C4-2B (cell line): ENCODE measurements at regions not wholly inside any gene's neighbourhood (a gene's known extent, or its start where the extent isn't known, plus 50 kb on each side); places are given as distances from the start of the nearest gene placed in this dataset.

Experiments used
- ZFX ChIP-seq: fragments of 450-650 bp; IDR thresholded peaks from 2 replicates; pipeline ENCODE4 v1.6.1; 2017
- TF ChIP-seq, protein P1 (sequence below): fragments of 450-650 bp; conservative IDR thresholded peaks from 2 replicates; pipeline ENCODE4 v1.5.1; 2017; ENCODE audit warnings: mild to moderate bottlenecking

DNA sequence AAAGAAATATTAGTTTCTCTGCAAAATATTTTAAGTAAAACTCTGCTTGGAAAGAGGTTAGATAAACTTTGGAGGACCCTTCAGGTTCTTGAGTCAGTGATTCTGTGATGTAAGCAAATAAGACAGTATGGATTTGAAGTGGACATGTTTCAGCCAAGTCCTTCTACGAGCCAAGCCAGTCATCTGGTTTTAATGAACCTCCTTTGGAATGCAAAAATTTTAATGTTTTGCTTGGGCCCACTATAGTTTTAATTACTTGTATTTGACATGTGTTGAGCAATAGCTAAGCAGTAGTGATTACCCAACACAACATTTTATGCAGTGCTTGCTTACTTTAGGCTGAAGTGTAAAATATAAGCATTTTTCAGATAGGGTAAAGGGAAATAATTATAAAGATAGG, 296.3 kb upstream of the SEMA3D start:
- TF ChIP-seq, protein P1, sequence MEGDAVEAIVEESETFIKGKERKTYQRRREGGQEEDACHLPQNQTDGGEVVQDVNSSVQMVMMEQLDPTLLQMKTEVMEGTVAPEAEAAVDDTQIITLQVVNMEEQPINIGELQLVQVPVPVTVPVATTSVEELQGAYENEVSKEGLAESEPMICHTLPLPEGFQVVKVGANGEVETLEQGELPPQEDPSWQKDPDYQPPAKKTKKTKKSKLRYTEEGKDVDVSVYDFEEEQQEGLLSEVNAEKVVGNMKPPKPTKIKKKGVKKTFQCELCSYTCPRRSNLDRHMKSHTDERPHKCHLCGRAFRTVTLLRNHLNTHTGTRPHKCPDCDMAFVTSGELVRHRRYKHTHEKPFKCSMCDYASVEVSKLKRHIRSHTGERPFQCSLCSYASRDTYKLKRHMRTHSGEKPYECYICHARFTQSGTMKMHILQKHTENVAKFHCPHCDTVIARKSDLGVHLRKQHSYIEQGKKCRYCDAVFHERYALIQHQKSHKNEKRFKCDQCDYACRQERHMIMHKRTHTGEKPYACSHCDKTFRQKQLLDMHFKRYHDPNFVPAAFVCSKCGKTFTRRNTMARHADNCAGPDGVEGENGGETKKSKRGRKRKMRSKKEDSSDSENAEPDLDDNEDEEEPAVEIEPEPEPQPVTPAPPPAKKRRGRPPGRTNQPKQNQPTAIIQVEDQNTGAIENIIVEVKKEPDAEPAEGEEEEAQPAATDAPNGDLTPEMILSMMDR = no peak
- TF ChIP-seq ZFX = no peak
